SK-N-SH (cell line): ENCODE measurements at regions not wholly inside any gene's neighbourhood (a gene's known extent, or its start where the extent isn't known, plus 50 kb on each side); places are given as distances from the start of the nearest gene placed in this dataset.

Experiments used
- CTCF ChIA-PET: fragments of 300-600, 350-600 bp; formaldehyde crosslinking; extraction: SDS; loops from one replicate; lab custom pipeline; 2021; lab: Yijun Ruan, JAX
- POLR2A ChIA-PET: fragments of 350-600 bp; sonication (Branson Sonifier 250); formaldehyde crosslinking; extraction: SDS; loops from one replicate; lab custom pipeline; 2020; ENCODE audit warnings: antibody characterized with exemption, inconsistent platforms; lab: Yijun Ruan, JAX
- DNase-seq: peaks from one replicate; pipeline ENCODE4 v3.0.0; 2012
- H2AFZ ChIP-seq: fragments of 200-600 bp; sonication (generic); 2 replicates; pipeline ENCODE4 v1.8.1; 2016; ENCODE audit warnings: antibody characterized with exemption, mild to moderate bottlenecking, low read depth
- H3F3A ChIP-seq: fragments of 200-600 bp; sonication (generic); replicated peaks from 2 replicates; pipeline ENCODE3; 2016; ENCODE audit warnings: antibody characterized with exemption, mild to moderate bottlenecking; ENCODE audit not compliant: insufficient read depth
- H3K27ac ChIP-seq, 2 experiments: fragments of 200-500 bp in 1 of 2; fragments of 200-600 bp in 1 of 2; sonication (Bioruptor generic) in 1 of 2; sonication (generic), shearing (Covaris generic) in 1 of 2; 2 replicates each; pipeline versions ENCODE4 v1.5.1 to v1.6.1; 2014 to 2016; ENCODE audit warnings: low read depth in 2 of 2, inconsistent platforms in 1 of 2, low read length in 1 of 2, mild to moderate bottlenecking in 1 of 2, mixed read lengths in 1 of 2
- H3K27me3 ChIP-seq: fragments of 200-600 bp; sonication (generic), shearing (Covaris generic); 2 replicates; pipeline ENCODE4 v1.6.1; 2016; ENCODE audit warnings: mixed run types; ENCODE audit not compliant: insufficient read depth
- H3K36me3 ChIP-seq, 2 experiments: fragments of 200-500 bp in 1 of 2; fragments of 200-600 bp in 1 of 2; sonication (Bioruptor generic) in 1 of 2; sonication (generic) in 1 of 2; replicated peaks in 1 of 2; 2 replicates each; pipeline versions ENCODE3 to v1.5.1; 2014 to 2016; ENCODE audit warnings: low read length in 1 of 2, mild to moderate bottlenecking in 1 of 2; ENCODE audit not compliant: insufficient read depth in 2 of 2, control insufficient read depth in 1 of 2
- H3K4me1 ChIP-seq, 2 experiments: fragments of 200-500 bp in 1 of 2; fragments of 200-600 bp in 1 of 2; sonication (Bioruptor generic) in 1 of 2; sonication (generic), shearing (Covaris generic) in 1 of 2; 2 replicates each; pipeline versions ENCODE4 v1.5.1 to v1.6.1; 2014 to 2016; ENCODE audit warnings: low read depth in 1 of 2, low read length in 1 of 2, mixed run types in 1 of 2; ENCODE audit not compliant: insufficient read depth in 2 of 2, control insufficient read depth in 1 of 2
- H3K4me2 ChIP-seq: fragments of 200-600 bp; sonication (generic), shearing (Covaris generic); 2 replicates; pipeline ENCODE4 v1.6.1; 2017; ENCODE audit warnings: mixed run types
- H3K4me3 ChIP-seq, 2 experiments: fragments of 200-500 bp in 1 of 2; fragments of 200-600 bp in 1 of 2; sonication (Bioruptor generic) in 1 of 2; sonication (generic), shearing (Covaris generic) in 1 of 2; 2 replicates each; pipeline versions ENCODE4 v1.5.1 to v1.8.1; 2014 to 2016; ENCODE audit warnings: low read depth in 2 of 2, inconsistent platforms in 1 of 2, low read length in 1 of 2, mild to moderate bottlenecking in 1 of 2, mixed read lengths in 1 of 2, moderate library complexity in 1 of 2
- H3K79me2 ChIP-seq: fragments of 200-600 bp; sonication (generic); 2 replicates; pipeline ENCODE4 v1.8.1; 2017; ENCODE audit warnings: mild to moderate bottlenecking; ENCODE audit not compliant: insufficient read depth
- H3K9ac ChIP-seq: fragments of 200-600 bp; sonication (generic); 2 replicates; pipeline ENCODE4 v1.6.1; 2017; ENCODE audit warnings: mixed run types
- H3K9me2 ChIP-seq: fragments of 200-600 bp; sonication (generic); 2 replicates; pipeline ENCODE4 v1.6.1; 2017; ENCODE audit warnings: mixed run types
- H3K9me3 ChIP-seq: fragments of 200-600 bp; sonication (generic); 2 replicates; pipeline ENCODE4 v1.6.1; 2017; ENCODE audit warnings: mixed run types, mild to moderate bottlenecking, moderate library complexity
- H4K20me1 ChIP-seq: fragments of 200-600 bp; sonication (generic); 2 replicates; pipeline ENCODE4 v1.6.1; 2017; ENCODE audit warnings: mild to moderate bottlenecking, mixed run types; ENCODE audit not compliant: insufficient read depth
- CHD2 ChIP-seq: fragments of 150-350 bp; IDR thresholded peaks from 2 replicates; pipeline ENCODE4 v1.6.1; 2018; ENCODE audit warnings: low read length; ENCODE audit not compliant: partially characterized antibody
- ELF1 ChIP-seq: IDR thresholded peaks from 2 replicates; pipeline ENCODE4 v1.4.0; 2012
- EP300 ChIP-seq, 2 experiments: IDR thresholded peaks; 2 replicates each; pipeline versions ENCODE4 v1.4.0 to v1.6.1; 2012; ENCODE audit warnings: borderline replicate concordance in 1 of 2, low read depth in 1 of 2, low read length in 1 of 2
- EZH2phosphoT487 ChIP-seq: fragments of 200-600 bp; sonication (generic); IDR thresholded peaks from 2 replicates; pipeline ENCODE4 v1.6.1; 2017; ENCODE audit warnings: low read depth, mixed run types, mild to moderate bottlenecking, antibody characterized with exemption, moderate library complexity, borderline replicate concordance
- GABPA ChIP-seq: IDR thresholded peaks from 2 replicates; pipeline ENCODE4 v1.4.0; 2012; ENCODE audit warnings: low read depth, mild to moderate bottlenecking
- GATA2 ChIP-seq: sonication (generic); formaldehyde crosslinking; IDR thresholded peaks from 2 replicates; pipeline ENCODE4 v1.5.0; 2020; ENCODE audit warnings: mild to moderate bottlenecking, missing genetic modification reagents
- MEF2A ChIP-seq: IDR thresholded peaks from 2 replicates; pipeline ENCODE4 v1.4.0; 2012; ENCODE audit warnings: low read depth, borderline replicate concordance
- NFIC ChIP-seq: IDR thresholded peaks from 2 replicates; pipeline ENCODE4 v1.4.0; 2012; ENCODE audit warnings: borderline replicate concordance
- NRF1 ChIP-seq: IDR thresholded peaks from 2 replicates; pipeline ENCODE4 v1.6.1; 2012; ENCODE audit warnings: low read depth, mild to moderate bottlenecking, low read length
- RXRA ChIP-seq: IDR thresholded peaks from 2 replicates; pipeline ENCODE4 v1.4.0; 2012; ENCODE audit warnings: low read depth, mild to moderate bottlenecking, borderline replicate concordance
- TEAD4 ChIP-seq: IDR thresholded peaks from 2 replicates; pipeline ENCODE4 v1.4.0; 2012; ENCODE audit warnings: mild to moderate bottlenecking, borderline replicate concordance; ENCODE audit not compliant: insufficient read depth
- USF1 ChIP-seq: IDR thresholded peaks from 2 replicates; pipeline ENCODE4 v1.4.0; 2012; ENCODE audit warnings: low read depth, borderline replicate concordance
- WGBS: methylation state at CpG from one replicate; pipeline ENCODE4 v1.1.6; 2017; ENCODE audit warnings: low lambda C conversion rate; 5-methylcytosine and 5-hydroxymethylcytosine counted together
- TF ChIP-seq, protein P1 (sequence below): fragments of 200-600 bp; sonication (generic); IDR thresholded peaks from 2 replicates; pipeline ENCODE4 v1.6.1; 2017; ENCODE audit warnings: antibody characterized with exemption, mild to moderate bottlenecking, moderate library complexity
- TF ChIP-seq, protein P2 (sequence below): fragments of 150-350 bp; IDR thresholded peaks from 2 replicates; pipeline ENCODE4 v1.6.1; 2017; ENCODE audit warnings: antibody characterized with exemption, low read length, low read depth, borderline replicate concordance
- TF ChIP-seq, protein P3 (sequence below): IDR thresholded peaks from 2 replicates; pipeline ENCODE4 v1.6.1; 2012; ENCODE audit warnings: mild to moderate bottlenecking, low read depth, low read length, moderate library complexity

- TF ChIP-seq GATA2 (no peak), MEF2A (no peak), EP300 (IDR thresholded peaks at IDR 0.05; ENCODE audit: borderline replicate concordance in 1 of 2, low read depth in 1 of 2, low read length in 1 of 2) (no peak), RXRA (no peak), EZH2phosphoT487 (no peak), TEAD4 (no peak), CHD2 (no peak), ELF1 (no peak), GABPA (no peak), NFIC (no peak), NRF1 (no peak), USF1 (no peak)
- TF ChIP-seq, protein P1, sequence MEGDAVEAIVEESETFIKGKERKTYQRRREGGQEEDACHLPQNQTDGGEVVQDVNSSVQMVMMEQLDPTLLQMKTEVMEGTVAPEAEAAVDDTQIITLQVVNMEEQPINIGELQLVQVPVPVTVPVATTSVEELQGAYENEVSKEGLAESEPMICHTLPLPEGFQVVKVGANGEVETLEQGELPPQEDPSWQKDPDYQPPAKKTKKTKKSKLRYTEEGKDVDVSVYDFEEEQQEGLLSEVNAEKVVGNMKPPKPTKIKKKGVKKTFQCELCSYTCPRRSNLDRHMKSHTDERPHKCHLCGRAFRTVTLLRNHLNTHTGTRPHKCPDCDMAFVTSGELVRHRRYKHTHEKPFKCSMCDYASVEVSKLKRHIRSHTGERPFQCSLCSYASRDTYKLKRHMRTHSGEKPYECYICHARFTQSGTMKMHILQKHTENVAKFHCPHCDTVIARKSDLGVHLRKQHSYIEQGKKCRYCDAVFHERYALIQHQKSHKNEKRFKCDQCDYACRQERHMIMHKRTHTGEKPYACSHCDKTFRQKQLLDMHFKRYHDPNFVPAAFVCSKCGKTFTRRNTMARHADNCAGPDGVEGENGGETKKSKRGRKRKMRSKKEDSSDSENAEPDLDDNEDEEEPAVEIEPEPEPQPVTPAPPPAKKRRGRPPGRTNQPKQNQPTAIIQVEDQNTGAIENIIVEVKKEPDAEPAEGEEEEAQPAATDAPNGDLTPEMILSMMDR = no peak
- TF ChIP-seq, protein P2, sequence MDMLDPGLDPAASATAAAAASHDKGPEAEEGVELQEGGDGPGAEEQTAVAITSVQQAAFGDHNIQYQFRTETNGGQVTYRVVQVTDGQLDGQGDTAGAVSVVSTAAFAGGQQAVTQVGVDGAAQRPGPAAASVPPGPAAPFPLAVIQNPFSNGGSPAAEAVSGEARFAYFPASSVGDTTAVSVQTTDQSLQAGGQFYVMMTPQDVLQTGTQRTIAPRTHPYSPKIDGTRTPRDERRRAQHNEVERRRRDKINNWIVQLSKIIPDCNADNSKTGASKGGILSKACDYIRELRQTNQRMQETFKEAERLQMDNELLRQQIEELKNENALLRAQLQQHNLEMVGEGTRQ = no peak
- TF ChIP-seq, protein P3, sequence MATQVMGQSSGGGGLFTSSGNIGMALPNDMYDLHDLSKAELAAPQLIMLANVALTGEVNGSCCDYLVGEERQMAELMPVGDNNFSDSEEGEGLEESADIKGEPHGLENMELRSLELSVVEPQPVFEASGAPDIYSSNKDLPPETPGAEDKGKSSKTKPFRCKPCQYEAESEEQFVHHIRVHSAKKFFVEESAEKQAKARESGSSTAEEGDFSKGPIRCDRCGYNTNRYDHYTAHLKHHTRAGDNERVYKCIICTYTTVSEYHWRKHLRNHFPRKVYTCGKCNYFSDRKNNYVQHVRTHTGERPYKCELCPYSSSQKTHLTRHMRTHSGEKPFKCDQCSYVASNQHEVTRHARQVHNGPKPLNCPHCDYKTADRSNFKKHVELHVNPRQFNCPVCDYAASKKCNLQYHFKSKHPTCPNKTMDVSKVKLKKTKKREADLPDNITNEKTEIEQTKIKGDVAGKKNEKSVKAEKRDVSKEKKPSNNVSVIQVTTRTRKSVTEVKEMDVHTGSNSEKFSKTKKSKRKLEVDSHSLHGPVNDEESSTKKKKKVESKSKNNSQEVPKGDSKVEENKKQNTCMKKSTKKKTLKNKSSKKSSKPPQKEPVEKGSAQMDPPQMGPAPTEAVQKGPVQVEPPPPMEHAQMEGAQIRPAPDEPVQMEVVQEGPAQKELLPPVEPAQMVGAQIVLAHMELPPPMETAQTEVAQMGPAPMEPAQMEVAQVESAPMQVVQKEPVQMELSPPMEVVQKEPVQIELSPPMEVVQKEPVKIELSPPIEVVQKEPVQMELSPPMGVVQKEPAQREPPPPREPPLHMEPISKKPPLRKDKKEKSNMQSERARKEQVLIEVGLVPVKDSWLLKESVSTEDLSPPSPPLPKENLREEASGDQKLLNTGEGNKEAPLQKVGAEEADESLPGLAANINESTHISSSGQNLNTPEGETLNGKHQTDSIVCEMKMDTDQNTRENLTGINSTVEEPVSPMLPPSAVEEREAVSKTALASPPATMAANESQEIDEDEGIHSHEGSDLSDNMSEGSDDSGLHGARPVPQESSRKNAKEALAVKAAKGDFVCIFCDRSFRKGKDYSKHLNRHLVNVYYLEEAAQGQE = no peak
- no peaks in the 10 kb centered on the region for H3K27me3 ChIP-seq
- H4K20me1 ChIP-seq = no peaks in the 10 kb centered on the region
- H3F3A ChIP-seq = no peaks in the 10 kb centered on the region
- no peak for DNase-seq
- 87% methylated on average over 3 of the region's 3 CpGs for WGBS
- H3K36me3 ChIP-seq = no peaks in the 10 kb centered on the region
- CTCF ChIA-PET = no interaction called here
- H3K27ac ChIP-seq = no peak overlapping the region
- H3K4me3 ChIP-seq = no peak overlapping the region
- no peak overlapping the region for H2AFZ ChIP-seq
- POLR2A ChIA-PET = no interaction called here
- no peak overlapping the region for H3K9ac ChIP-seq
- H3K79me2 ChIP-seq = no peaks in the 10 kb centered on the region
- no peaks in the 10 kb centered on the region for H3K4me1 ChIP-seq
- no peak overlapping the region for H3K4me2 ChIP-seq
- H3K9me2 ChIP-seq = no peaks in the 10 kb centered on the region
- peaks cover 2% of the 10 kb centered on the region; the same call in 1 of the 2 replicates for H3K9me3 ChIP-seq
These were observed 1264.1 kb upstream of the AUTS2 start for GRCh38 chr7:68334216-68334615.
